ENCODE measurements at regions not wholly inside any gene's neighbourhood (a gene's known extent, or its start where the extent isn't known, plus 50 kb on each side); places are given as distances from the start of the nearest gene placed in this dataset.

GRCh38 chr6:163948250-163948649, 533.7 kb downstream of the QKI start:
- 56 to 78% methylated on average over 4 to 5 of the region's 5 CpGs for WGBS, 2 donors (ENCODE audit: low coverage in 1 of 2)
- no peaks in the 10 kb centered on the region for H3K9me3 ChIP-seq
- H3K27ac ChIP-seq: no peak overlapping the region
- in situ Hi-C loops (cut with MboI; ENCODE audit: low pct_ligation_motif_present in 1 of 4, low pct_unique_long_range_greater_than_20kb in 1 of 4, low sequenced_read_pairs in 3 of 4) (no loop called here), intact Hi-C loops (cut with DNase I; ENCODE audit: low total_unique reads) (no loop called here)
- TF ChIP-seq POLR2AphosphoS5 (IDR thresholded peaks at IDR 0.05) (no peak), POLR2A (IDR thresholded peaks at IDR 0.05) (no peak), EP300 (IDR thresholded peaks at IDR 0.05; ENCODE audit: low read depth) (no peak)
- TF ChIP-seq, protein P1, sequence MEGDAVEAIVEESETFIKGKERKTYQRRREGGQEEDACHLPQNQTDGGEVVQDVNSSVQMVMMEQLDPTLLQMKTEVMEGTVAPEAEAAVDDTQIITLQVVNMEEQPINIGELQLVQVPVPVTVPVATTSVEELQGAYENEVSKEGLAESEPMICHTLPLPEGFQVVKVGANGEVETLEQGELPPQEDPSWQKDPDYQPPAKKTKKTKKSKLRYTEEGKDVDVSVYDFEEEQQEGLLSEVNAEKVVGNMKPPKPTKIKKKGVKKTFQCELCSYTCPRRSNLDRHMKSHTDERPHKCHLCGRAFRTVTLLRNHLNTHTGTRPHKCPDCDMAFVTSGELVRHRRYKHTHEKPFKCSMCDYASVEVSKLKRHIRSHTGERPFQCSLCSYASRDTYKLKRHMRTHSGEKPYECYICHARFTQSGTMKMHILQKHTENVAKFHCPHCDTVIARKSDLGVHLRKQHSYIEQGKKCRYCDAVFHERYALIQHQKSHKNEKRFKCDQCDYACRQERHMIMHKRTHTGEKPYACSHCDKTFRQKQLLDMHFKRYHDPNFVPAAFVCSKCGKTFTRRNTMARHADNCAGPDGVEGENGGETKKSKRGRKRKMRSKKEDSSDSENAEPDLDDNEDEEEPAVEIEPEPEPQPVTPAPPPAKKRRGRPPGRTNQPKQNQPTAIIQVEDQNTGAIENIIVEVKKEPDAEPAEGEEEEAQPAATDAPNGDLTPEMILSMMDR (IDR thresholded peaks at IDR 0.05): no peak
- H3K4me1 ChIP-seq: no peaks in the 10 kb centered on the region
- H3K4me3 ChIP-seq: no peak overlapping the region
- H3K36me3 ChIP-seq: no peaks in the 10 kb centered on the region
- no peaks in the 10 kb centered on the region for H3K27me3 ChIP-seq
- DNase-seq: no peak

GRCh38 chr6:163947276-163947675, 532.8 kb downstream of the QKI start:
- Histone ChIP-seq H3K4me3 (no peak overlapping the region), H3K36me3 (no peaks in the 10 kb centered on the region), H3K4me1 (no peaks in the 10 kb centered on the region), H3K27me3 (no peaks in the 10 kb centered on the region), H3K27ac (peak overlapping the region in 1 of 4 donors; percentile 52), H3K9me3 (no peaks in the 10 kb centered on the region)
- intact Hi-C loops (cut with DNase I; ENCODE audit: low total_unique reads): no loop called here
- DNase-seq: no peak
- 94% methylated on average over 3 of the region's 3 CpGs; no CpG with 5 or more reads in 1 of the 2 donors for WGBS, 2 donors (ENCODE audit: low coverage in 1 of 2)
- in situ Hi-C loops (cut with MboI; ENCODE audit: low pct_ligation_motif_present in 1 of 4, low pct_unique_long_range_greater_than_20kb in 1 of 4, low sequenced_read_pairs in 3 of 4): no loop called here
- TF ChIP-seq, protein P1 (IDR thresholded peaks at IDR 0.05): no peak
- TF ChIP-seq EP300 (IDR thresholded peaks at IDR 0.05; ENCODE audit: low read depth) (no peak), POLR2A (IDR thresholded peaks at IDR 0.05) (no peak), POLR2AphosphoS5 (IDR thresholded peaks at IDR 0.05) (no peak)

DNA sequence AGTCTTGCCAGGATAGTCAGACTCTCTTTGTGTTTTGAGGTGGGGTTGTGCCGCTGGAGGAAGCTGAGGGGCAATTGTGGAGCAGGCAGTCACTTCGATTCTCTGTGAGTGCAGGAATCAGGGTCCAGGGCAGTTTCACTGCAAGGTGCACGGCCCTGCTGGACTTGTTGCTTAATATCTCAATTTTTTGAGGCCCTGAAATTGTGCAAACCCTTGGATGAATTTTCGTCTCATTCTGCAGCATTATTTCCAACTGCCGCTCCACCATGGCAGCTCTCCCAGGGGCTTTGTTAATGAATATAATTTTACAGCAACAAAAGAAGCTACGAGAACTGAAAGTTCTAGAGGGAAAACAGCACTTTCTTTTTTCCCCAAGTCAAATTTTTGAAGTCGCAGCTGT, 531.9 kb downstream of the QKI start:
- TF ChIP-seq EP300 (IDR thresholded peaks at IDR 0.05; ENCODE audit: low read depth) (no peak), POLR2AphosphoS5 (IDR thresholded peaks at IDR 0.05) (no peak), POLR2A (IDR thresholded peaks at IDR 0.05) (no peak)
- TF ChIP-seq, protein P1 (IDR thresholded peaks at IDR 0.05): no peak
- WGBS, 2 donors (ENCODE audit: low coverage in 1 of 2): 50 to 54% methylated on average over 4 to 7 of the region's 7 CpGs
- peaks cover 0 to under 1% (median 0%) of the 10 kb centered on the region in 4 donors for H3K4me1 ChIP-seq
- H3K27ac ChIP-seq: peak overlapping the region in 1 of 4 donors; percentile 52
- H3K4me3 ChIP-seq: no peak overlapping the region
- intact Hi-C loops (cut with DNase I; ENCODE audit: low total_unique reads) (no loop called here), in situ Hi-C loops (cut with MboI; ENCODE audit: low pct_ligation_motif_present in 1 of 4, low pct_unique_long_range_greater_than_20kb in 1 of 4, low sequenced_read_pairs in 3 of 4) (no loop called here)
- no peak for DNase-seq
- H3K27me3 ChIP-seq: no peaks in the 10 kb centered on the region
- H3K36me3 ChIP-seq: no peaks in the 10 kb centered on the region
- H3K9me3 ChIP-seq: no peaks in the 10 kb centered on the region

DNA sequence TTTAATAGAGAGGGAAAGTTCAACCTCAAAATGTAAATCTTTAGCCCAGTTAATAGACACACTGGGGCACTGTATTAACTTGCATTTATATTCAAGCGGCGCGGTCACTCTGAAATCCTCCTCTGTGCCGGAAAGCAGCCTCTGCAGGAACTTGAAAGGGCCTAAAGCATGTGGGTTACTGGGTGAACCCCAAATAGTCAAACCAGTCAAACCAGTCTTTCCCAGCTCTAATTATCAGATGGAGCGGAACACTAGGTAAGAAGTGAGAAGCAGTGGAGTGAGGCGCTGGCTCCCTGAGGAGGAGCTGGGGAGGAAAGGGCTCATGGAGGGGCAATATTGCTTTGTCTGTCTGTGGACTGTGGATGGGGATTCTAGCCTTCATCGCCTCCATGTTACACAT, 531.3 kb downstream of the QKI start:
- WGBS, 2 donors (ENCODE audit: low coverage in 1 of 2): 87 to 100% methylated on average over 3 to 7 of the region's 7 CpGs
- in situ Hi-C loops (cut with MboI; ENCODE audit: low pct_ligation_motif_present in 1 of 4, low pct_unique_long_range_greater_than_20kb in 1 of 4, low sequenced_read_pairs in 3 of 4) (no loop called here), intact Hi-C loops (cut with DNase I; ENCODE audit: low total_unique reads) (no loop called here)
- Histone ChIP-seq H3K4me1 (peaks cover 0 to 4% (median 0%) of the 10 kb centered on the region in 4 donors), H3K27me3 (no peaks in the 10 kb centered on the region), H3K4me3 (no peak overlapping the region), H3K36me3 (no peaks in the 10 kb centered on the region), H3K9me3 (no peaks in the 10 kb centered on the region), H3K27ac (no peak overlapping the region)
- no peak for DNase-seq
- no peak for TF ChIP-seq POLR2AphosphoS5 (IDR thresholded peaks at IDR 0.05)
- no peak for TF ChIP-seq POLR2A (IDR thresholded peaks at IDR 0.05)
- TF ChIP-seq, protein P1 (IDR thresholded peaks at IDR 0.05): no peak
- no peak for TF ChIP-seq EP300 (IDR thresholded peaks at IDR 0.05; ENCODE audit: low read depth)
